Psoas muscle (tissue), 7 donors: ENCODE measurements at regions not wholly inside any gene's neighbourhood (a gene's known extent, or its start where the extent isn't known, plus 50 kb on each side); places are given as distances from the start of the nearest gene placed in this dataset.

Experiments used
- ATAC-seq, 4 donors: fragments of 200-7000 bp; cut with Tn5 transposase; one replicate each; pipeline ENCODE4 v1.9.1; 2020; ENCODE audit warnings: moderate library complexity in 3 of 4, mild to moderate bottlenecking in 2 of 4
- DNase-seq, 2 donors: peaks; one replicate each; pipeline ENCODE4 v3.0.0-alpha.2; 2020
- H3K27ac ChIP-seq: fragments of 200-600 bp; one replicate; pipeline ENCODE4 v1.8.0; 2022
- H3K27me3 ChIP-seq, 3 donors: fragments of 200-600 bp in 1 of 3; one replicate each; pipeline versions ENCODE4 v1.6.1 to v1.8.0; 2013 to 2022; ENCODE audit warnings: low read length in 2 of 3, mild to moderate bottlenecking in 2 of 3, moderate library complexity in 1 of 3; ENCODE audit not compliant: insufficient read depth in 3 of 3
- H3K36me3 ChIP-seq, 2 donors: fragments of 200-600 bp in 1 of 2; one replicate each; pipeline versions ENCODE4 v1.6.1 to v1.8.0; 2013 to 2022; ENCODE audit warnings: low read depth in 1 of 2, mild to moderate bottlenecking in 1 of 2, moderate library complexity in 1 of 2; ENCODE audit not compliant: insufficient read depth in 1 of 2
- H3K4me1 ChIP-seq: fragments of 200-600 bp; one replicate; pipeline ENCODE4 v1.8.0; 2022
- H3K4me3 ChIP-seq: fragments of 200-600 bp; one replicate; pipeline ENCODE4 v1.8.0; 2022; ENCODE audit warnings: mild to moderate bottlenecking
- H3K9me3 ChIP-seq: fragments of 200-600 bp; one replicate; pipeline ENCODE4 v1.8.0; 2022
- CTCF ChIP-seq: fragments of 200-600 bp; IDR thresholded peaks from one replicate; pipeline ENCODE4 v1.8.0; 2022; ENCODE audit warnings: antibody characterized with exemption
- WGBS, 3 donors: extraction: QIAGEN DNeasy Blood & Tissue Kit; methylation state at CpG; one replicate each; pipeline versions ENCODE4 v1.1.6 to v1.1.7; 2013; 5-methylcytosine and 5-hydroxymethylcytosine counted together
- intact Hi-C, 2 donors: fragments of 100-400 bp; cut with DNase I; formaldehyde crosslinking; loops; one replicate each; pipeline versions ENCODE4 v1.11.0 to v1.14.2; 2022
- donor health status: healthy with polysubstance abuse.
- donor health status: DM: no; HTN: no; CAD: no; lungs with moderate emphysema.
- donor health status: Bipolar disorder and iron deficiency.
- donor health status: healthy.
- donor health status: DM: yes; HTN: yes; CAD: no.
- donor health status: DM: no; HTN: no; CAD: no.
- donor health status: DM: yes; HTN: yes; CAD: no.

GRCh38 chr7:21367081-21367480, 60.8 kb upstream of the SP4 start:
- TF ChIP-seq CTCF = no peak
- 75 to 84% (median 83%) methylated on average over 3 of the region's 3 CpGs for WGBS, 3 donors
- DNase-seq (no peak), ATAC-seq (no peak)
- H3K27ac ChIP-seq = no peak overlapping the region
- intact Hi-C loops = no loop called here
- H3K9me3 ChIP-seq = no peaks in the 10 kb centered on the region
- no peak overlapping the region for H3K4me3 ChIP-seq
- no peaks in the 10 kb centered on the region for H3K36me3 ChIP-seq
- H3K4me1 ChIP-seq = no peaks in the 10 kb centered on the region
- no peaks in the 10 kb centered on the region for H3K27me3 ChIP-seq

- H3K4me1 ChIP-seq = no peaks in the 10 kb centered on the region
- no peaks in the 10 kb centered on the region for H3K36me3 ChIP-seq
- intact Hi-C loops = no loop called here
- H3K9me3 ChIP-seq = no peaks in the 10 kb centered on the region
- H3K27ac ChIP-seq = no peak overlapping the region
- no peak overlapping the region for H3K4me3 ChIP-seq
- 77 to 89% (median 89%) methylated on average over 10 of the region's 10 CpGs for WGBS, 3 donors
- ATAC-seq = no peak
- TF ChIP-seq CTCF = no peak
- H3K27me3 ChIP-seq = no peaks in the 10 kb centered on the region
- no peak for DNase-seq
Measured at GRCh38 chr7:21367537-21367936, 60.3 kb upstream of the SP4 start.

GRCh38 chr7:21368317-21368716, 59.6 kb upstream of the SP4 start:
- DNase-seq (no peak), ATAC-seq (no peak)
- Histone ChIP-seq H3K4me3 (no peak overlapping the region), H3K9me3 (no peaks in the 10 kb centered on the region), H3K27ac (no peak overlapping the region), H3K27me3 (no peaks in the 10 kb centered on the region), H3K4me1 (no peaks in the 10 kb centered on the region), H3K36me3 (no peaks in the 10 kb centered on the region)
- no peak for TF ChIP-seq CTCF
- WGBS, 3 donors = 38 to 42% (median 38%) methylated on average over 1 of the region's 1 CpG
- intact Hi-C loops = no loop called here

GRCh38 chr7:21370283-21370982, 57.5 kb upstream of the SP4 start:
- no peak for TF ChIP-seq CTCF
- Histone ChIP-seq H3K36me3 (no peaks in the 10 kb centered on the region), H3K4me1 (no peaks in the 10 kb centered on the region), H3K4me3 (no peak overlapping the region), H3K9me3 (no peaks in the 10 kb centered on the region), H3K27me3 (no peaks in the 10 kb centered on the region), H3K27ac (no peak overlapping the region)
- ATAC-seq (no peak), DNase-seq (no peak)
- intact Hi-C loops = no loop called here
- 69 to 76% (median 74%) methylated on average over 9 of the region's 9 CpGs for WGBS, 3 donors

GRCh38 chr7:21371360-21371759, 56.5 kb upstream of the SP4 start:
- intact Hi-C loops = no loop called here
- no peaks in the 10 kb centered on the region for H3K4me1 ChIP-seq
- no peaks in the 10 kb centered on the region for H3K36me3 ChIP-seq
- no peaks in the 10 kb centered on the region for H3K27me3 ChIP-seq
- no peak for ATAC-seq
- 38 to 61% (median 54%) methylated on average over 2 of the region's 2 CpGs for WGBS, 3 donors
- no peak for DNase-seq
- H3K4me3 ChIP-seq = no peak overlapping the region
- H3K9me3 ChIP-seq = no peaks in the 10 kb centered on the region
- no peak for TF ChIP-seq CTCF
- no peak overlapping the region for H3K27ac ChIP-seq
